GM21526 (cell line): ENCODE measurements at regions not wholly inside any gene's neighbourhood (a gene's known extent, or its start where the extent isn't known, plus 50 kb on each side); places are given as distances from the start of the nearest gene placed in this dataset.

Experiments used
- ATAC-seq: cut with Tn5 transposase; IDR thresholded peaks from one replicate; pipeline ENCODE4 v1.9.1; 2021; ENCODE audit warnings: moderate library complexity; ENCODE audit not compliant: unreplicated experiment, low FRiP score

DNA sequence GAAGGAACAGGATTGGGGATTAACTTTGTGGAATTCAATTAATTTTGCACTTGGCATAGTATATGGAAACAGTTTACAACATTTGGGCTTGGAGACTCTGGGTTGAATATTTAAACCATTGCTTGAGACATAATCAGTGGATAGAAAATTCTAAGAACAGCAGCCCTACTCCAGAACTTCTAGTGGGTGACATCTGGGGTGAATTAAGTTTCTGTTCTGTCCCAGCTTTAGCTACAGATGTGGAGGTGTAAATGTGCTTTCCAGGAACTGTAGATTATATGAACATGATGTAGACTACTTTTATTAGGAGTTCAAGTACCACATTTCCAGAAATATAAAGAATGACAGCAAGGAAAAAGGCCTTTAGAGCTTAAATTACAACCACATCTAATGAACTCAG is 51.9 kb upstream of the SKAP2 start:
- ATAC-seq, result no peak
